Activated gamma-delta T cell treated with anti-CD3 and anti-CD28 coated beads, Interleukin-2, amount 50 U/mL, for 16 hours (primary cell): ENCODE measurements at regions not wholly inside any gene's neighbourhood (a gene's known extent, or its start where the extent isn't known, plus 50 kb on each side); places are given as distances from the start of the nearest gene placed in this dataset.

Source experiments
- DNase-seq: peaks from one replicate; pipeline ENCODE4 v3.0.0-alpha.2; 2020; ENCODE audit warnings: low read depth

DNA sequence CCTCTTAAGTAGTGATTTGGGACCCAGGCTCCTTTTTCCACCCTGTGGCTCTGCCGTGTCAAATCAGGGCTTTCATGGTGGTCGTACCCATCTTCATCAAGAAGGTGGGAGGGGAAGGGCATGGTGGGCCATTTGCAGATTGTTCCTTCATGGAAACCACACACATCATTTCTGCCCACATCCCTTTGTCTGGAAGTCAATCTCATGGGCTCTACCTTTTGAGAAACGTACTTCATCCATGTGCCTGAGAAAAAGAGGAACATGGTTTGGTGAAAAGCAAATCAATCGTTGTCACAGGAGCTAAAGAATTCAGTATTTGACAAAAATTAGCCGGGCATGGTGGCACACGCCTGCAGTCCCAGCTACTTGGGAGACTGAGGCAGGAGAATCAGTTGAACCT is 233.4 kb downstream of the FOXO1 start:
- no peak for DNase-seq

DNA sequence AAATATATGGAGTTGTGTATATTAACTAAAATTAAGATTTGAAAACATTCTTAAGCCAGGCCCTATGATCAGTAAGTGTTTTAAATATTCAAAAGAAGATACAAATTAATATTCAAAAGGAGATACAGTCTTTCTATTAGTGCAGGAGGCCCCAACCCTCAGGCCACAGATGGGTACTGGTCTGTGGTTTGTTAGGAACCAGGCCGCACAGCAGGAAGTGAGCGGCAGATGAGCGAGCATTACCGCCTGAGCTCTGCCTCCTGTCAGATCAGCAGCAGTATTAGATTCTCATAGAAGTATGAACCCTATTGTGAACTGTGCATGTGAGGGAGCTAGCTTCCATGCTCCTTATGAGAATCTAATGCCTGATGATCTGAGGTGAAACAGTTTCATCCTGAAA is 232.9 kb downstream of the FOXO1 start:
- DNase-seq, result no peak

DNA sequence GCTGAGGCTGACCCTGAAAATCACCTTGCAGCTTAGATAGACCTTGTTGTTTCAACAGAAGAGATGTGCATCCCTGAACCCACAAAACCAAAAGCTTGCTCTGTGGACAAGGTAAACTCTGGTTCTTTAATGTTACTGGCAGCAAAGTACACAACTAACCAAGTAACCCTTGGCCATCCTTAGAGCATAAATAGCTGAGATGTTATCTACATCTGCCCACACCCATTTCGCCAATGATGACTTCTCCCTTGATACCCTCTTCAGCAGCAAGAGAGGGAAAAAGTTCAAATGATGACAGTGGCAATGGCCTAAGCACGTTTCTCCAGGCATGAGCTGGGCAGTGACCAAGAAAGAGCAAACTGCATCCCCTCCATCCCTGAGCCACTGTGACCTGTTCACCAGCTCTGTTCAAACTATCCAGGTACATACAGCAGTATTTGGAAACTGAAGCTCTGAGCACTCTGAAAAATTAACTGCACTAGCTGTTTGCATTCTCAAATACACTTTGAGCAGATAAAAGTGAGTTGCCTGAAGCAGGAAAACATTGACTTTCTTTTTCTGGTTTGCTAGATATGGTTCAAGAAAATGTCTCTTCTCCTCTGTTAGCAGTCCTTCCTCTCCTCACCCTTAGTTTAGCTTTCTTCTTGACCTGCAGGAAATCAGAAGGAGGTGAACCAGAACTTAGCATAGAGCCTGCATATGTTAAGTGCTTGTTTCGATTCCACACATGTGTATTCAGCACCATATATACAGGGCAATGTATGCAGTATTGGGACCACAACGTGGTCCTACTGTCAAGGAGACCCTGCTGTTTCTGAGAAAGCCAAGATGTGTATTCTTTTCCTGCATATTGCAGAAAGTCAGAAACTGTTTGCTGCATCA is 231.7 kb downstream of the FOXO1 start:
- no peak for DNase-seq

DNA sequence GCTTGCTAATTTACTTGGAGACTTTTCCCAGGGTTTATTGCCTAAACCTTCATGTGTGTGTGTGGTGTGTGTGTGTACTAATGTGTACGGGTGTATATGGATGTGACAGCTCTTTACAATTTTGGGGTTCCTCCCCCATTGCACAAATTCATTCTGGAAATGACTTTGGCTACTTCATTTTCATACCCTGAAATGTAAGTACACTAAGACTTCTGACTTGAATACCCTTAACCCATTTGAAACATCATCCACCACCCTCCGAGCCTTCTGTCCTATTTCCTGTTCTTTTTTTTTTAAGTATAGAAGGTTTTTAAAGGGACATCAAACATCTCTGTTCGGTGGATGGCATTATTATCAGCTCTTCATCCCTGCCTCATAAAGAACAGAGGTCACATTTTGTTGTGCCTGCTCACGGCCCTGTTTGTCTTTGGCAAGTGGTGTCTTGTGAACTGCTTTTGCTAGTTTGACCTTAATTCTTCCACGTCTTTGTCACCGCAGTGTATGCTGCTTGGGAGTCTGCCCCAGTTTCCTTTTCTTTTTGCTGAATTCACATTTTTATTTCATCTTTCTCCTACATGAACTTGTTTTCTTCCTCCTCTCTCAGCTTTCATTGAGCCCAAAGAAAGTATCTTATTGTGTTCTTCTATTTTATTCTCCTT is 228.3 kb downstream of the FOXO1 start:
- DNase-seq, result no peak

DNA sequence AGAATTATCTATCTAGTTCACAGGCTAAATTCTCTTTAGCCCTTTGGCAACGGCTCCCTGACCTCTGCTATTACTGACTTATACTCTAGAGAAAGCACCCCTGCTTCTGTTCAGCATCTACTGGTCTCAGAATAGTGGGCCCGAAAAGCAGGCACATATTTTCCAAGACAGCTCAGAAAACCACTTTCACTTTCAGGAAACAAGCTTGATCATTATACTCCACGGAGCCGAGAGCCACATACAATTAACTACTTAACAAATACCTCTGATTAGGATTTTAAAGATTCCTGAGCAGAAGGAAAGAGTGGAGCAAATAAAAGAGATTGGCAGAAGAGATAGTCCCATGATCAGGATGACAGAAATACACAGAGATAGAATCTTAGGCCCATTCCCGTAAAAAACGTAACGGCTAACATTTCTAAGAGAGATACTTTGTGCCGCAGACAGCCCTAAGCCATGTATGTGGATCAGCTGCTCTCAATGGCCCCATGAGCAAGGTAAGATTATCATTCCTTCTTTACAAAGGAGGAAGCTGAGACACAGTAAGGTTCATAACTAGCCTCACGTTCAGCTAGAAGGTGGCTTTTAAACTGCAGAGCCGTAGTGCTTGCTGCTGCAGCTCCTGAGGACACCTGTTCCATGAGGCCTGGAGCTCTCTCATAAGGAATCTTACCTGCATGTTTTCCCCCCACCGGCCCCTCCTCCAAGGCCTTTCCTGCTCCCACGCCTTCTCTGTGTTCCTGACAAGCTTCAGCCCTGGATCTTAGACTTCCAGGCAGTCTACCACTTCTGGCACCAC is 227.2 kb downstream of the FOXO1 start:
- DNase-seq, result no peak

DNA sequence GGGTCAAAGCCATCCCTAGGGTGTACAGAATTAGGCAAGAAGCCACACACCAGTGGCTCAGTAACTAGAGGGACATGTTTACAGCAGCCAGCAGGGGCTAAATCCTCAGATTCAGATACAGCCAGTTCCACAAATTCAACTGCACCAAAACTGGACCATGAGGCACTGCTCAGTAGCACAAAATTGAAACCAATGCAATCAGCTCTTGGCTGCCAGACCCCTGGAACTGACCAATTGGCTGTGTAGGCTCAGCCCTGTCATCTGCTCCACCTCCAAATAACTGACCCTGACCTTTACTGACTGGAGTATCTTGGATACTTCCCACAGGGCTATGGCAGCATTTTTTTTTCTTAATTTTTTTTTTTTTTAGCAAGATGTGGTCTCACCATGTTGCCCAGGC is 226.5 kb downstream of the FOXO1 start:
- no peak for DNase-seq

DNA sequence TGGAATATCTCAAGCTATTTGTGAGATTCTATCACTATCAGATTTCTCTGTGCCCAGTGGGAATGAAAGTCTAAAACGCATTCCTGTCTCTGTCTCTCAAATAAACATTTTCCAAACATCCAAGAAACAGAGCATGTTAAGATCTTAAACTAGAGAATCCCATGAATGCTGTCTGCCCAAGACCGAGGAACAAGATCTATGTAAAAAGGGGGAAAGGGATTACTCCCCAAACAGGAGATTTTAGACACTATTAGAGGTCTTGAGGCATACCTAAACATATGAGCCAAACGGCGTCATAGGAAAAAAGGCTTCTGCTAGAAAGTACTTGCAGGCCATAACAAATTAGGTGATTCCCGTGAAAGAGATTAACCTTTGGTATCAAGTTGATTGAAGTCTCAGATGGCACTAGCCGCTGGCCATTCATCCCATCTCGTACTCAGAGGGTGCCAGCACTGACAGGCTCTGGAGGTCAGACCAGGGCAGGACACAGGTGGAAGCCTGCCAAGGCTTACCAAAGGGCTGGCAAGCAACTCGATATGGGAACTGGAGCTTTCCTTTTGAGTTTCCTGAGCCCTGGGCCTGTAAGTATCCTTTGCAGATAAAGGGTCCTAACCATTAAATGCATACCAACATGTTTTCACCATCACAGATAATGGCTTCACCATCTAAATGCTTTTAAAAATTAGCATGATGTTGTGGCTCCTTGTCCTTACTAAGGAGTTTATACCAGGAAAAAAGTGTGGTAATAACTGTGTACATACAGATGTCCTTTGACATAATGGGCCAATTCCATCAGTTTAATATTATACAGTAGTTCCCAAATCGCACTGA is 225.2 kb downstream of the FOXO1 start:
- no peak for DNase-seq

DNA sequence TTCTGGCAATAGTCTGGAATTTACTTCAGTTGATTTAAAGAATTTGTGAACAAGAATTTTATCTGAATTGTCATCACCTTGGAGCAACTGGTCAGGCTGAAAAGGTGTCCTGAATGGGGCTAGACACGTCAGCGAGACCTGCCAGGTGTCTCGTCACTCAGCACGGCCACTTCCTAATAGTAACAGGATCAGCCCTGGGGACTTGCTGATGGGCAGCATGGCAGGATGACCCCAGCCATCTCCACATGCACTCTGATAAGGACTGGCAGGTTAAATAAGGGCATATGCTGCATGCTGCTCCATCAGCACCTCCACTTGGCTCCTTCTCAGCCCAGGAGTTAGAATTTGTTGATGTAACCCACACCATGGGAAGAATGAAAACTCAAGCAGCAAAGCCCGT is 224.2 kb downstream of the FOXO1 start:
- no peak for DNase-seq

DNA sequence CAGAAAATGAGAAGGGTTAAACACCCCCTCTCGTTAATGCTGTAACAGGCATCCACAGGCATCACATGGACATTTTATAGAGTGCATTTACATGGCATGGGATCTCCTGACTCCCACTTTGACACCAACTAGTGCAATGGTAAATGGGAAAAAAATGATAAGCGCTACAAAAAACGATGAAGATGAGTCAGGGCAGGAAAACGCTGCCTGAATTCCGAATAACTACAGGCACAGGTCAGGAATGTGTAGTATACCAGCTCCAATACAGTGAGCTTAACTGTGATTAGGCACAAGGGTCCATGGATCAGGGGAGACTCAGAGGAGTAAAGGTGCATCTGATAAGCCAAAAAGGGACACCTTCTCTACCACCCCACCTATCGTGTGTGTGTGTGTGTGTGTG is 223.6 kb downstream of the FOXO1 start:
- DNase-seq, result no peak

DNA sequence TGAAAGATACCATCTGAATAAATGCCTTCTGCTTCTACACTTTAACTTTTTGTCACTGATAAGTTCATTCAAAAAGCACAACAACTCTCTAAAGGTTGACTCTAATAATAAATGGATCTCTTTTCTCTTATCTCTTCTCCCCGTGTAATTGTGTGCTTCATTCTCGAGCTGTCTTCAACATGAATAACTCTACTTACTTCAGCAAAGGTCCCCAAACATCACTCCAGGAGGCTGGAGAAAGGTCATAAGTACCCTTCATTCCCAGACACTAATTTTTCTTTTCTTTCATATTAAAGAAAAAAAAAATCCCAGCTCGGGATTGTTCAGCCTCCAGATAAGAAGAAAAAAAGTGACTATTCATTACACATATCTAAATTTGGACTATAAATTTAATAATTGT is 222.2 kb downstream of the FOXO1 start:
- no peak for DNase-seq

DNA sequence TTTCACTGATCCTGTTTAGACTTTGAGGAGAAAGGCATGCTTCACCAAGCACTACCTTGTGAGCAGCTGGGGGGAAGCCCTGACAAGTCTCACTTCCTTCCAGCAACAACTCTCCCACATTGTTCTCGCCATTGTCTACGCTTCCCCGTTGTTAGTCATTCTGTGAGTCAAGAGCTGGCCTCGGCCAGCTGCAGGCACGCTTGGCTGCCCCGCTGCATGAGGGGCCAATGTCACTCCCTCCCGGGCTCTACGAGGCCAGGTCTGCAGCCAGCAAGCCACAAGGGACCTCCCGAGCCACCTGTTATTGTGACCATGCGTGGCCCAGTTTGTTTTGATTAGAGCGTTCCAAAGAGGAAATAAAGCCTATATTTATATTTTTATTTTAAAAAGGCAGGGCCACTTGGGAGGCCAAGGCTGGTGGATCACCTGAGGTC is 220.9 kb downstream of the FOXO1 start:
- no peak for DNase-seq

DNA sequence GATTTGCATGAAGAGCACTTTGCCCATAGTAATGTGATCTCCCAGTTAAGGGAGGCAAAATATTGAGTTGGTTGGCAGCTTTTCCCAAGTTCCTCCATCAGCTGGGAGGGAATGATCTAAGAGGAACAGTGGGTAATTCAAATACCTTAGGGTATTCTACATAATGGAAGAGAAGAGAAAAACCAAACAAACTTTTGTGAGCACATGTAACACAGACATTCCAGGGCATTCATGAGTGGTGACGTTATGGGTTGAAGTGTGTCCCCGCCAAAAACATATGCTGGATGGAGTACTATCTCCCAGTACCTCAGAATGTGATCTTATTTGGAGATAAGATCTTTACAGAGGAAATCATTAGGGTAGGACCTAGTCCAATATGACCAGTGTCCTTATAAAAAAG is 220.1 kb downstream of the FOXO1 start:
- no peak for DNase-seq

DNA sequence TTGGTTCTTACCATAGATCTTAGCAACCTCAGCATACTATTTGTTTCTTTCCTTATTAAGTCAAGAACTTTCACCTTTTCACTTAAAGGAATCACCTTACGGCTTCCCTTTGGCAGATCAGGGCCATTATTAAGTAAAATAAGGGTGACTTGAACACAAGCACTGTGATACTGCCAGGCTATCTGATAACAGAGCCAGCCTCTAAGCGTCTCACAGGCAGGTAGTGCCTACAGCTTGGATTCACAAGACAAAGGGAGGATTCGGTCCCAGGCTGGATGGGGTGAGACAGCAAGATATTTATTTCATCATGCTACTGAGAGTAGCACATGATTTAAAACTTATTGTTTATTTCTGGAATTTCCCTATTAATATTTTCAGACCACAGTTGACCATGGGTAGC is 218.6 kb downstream of the FOXO1 start:
- no peak for DNase-seq

DNA sequence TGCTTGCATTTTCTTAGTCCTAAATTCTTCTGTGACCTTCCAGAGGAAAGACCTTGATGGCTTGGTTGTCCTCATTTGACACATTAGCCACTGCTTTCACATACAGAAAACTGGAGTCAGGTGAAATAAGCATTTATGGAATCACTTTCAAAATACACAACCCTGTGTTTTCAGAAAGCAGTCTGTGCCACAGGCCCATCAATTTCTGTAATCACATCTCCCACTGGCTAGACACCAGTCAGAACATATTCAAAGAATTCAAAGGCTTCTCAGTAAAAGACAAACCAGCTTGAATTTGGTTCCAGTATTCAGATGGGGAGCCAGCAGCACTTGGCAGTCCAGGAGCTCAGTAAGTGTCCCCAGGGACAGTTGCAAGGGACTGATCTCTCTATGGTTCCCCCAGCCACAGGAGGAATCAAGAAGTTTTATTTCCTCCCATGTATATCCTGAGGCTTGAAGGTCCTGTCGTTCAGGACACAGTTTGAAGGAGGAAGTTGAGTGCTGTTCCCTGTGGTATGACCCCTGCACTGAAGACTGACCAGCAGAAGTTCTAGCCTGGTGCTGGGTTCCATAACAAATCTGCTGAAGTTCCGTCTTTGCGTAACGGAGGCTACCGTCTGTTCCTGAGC is 214.3 kb downstream of the FOXO1 start:
- DNase-seq, result no peak

DNA sequence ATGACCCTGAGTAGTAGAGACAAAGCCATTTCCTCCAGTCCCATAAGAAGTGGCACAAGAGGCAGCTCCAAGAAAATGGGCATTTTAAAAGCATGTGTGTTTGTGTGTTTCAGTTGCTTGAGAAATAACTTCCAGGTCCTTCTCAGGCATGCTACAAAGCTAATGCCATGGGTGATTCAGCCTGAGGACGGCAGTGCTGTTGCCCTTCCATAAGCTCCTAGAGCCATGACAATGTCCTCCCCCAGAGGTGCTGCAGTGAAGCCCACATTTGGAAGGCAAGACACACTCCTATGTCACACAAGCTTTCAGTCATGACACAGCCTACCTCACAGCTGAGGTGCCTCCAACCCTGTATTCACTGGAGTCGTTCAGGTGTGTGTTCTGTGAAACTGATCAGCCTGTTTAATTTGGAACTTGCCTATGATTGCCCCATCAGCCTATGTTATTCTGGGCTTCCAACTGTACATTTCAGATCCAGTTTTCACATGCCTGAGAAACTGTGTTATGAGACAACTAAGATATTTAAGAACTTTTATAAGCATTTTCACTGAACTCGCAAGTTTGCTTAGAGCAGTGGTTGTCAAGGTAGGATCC is 213.6 kb downstream of the FOXO1 start:
- no peak for DNase-seq

DNA sequence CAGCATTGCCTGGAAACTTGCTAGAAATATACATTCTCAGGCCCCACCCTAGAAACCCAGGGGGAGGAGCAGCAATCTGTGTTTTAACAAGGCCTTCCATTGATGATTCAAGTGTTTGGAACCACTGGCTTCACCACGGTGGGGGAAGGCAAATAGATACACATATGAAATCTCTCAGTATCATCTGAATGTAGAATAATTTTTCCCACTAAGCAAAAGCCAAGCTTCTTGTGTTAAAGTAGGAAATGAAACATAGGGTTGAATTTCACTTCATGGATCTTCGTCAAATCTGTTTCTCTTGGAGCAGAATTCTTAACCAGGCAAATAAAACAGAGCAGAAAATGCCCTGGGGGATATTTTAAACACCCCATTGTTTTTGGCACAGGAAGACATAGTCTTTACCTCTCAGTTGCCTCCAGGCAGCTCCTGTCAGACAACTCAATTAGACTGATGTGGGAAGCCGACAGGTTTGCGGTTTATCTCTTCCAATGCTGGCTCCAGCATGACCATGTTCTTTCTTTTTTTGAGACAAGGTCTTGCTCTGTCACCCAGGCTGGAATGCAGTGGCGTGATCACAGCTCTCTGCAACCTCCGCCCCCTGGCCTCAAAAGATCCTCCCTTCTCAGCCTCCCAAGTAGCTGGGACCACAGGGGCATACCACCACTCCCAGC is 213.0 kb downstream of the FOXO1 start:
- no peak for DNase-seq

DNA sequence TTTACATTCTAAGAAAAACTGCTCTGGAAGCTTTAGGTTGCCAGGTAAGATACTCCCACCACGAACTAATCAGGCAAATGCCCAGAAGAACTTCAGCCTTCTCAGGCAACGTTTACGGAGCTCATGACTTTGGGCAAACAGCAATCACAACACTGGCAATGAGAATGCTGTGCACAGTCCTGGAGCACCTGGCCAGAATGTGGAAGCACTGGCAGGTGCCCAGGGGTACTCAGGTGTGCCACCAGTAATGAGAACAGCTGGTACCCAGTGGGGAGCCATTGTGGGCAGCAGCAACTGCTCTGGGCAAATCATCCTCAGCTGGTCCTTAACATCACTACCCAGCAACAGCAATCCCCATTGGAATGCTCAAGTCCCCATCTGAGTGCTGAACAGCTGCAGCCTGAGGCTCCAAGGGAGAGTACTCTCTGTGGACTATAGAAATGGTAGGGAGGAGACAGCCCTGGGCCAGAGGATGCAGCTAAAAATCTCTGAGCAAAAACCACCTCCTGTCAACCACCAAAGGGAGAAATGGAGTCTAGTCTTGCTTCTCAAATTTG is 210.0 kb downstream of the FOXO1 start:
- no peak for DNase-seq

DNA sequence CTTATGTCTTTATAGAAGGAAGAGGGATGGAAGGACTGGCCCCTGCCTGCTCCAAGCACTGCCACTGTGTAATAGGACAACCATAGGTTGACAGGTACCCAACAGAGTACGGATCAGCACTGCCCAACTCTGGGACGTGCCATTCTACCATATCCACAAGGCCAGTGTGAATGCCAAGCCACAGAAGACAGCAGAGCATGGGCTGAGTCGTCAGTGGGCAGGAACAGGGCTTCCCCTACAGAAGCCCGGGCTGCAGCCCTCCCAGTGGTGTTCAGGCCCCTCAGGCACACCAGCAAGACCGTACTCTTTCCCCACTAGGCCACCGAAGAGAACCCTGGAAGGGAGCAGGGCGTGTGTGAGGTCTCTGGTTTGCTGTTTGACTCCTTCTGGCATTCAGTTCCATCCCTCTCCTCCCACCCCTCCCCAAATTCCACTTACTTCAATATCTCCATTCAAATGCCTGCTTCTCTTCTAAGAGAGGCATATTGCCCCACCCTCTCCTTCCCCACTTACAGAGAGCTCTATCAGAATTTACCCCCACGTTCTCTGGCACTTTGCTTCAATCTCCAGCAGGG is 209.4 kb downstream of the FOXO1 start:
- DNase-seq, result no peak

DNA sequence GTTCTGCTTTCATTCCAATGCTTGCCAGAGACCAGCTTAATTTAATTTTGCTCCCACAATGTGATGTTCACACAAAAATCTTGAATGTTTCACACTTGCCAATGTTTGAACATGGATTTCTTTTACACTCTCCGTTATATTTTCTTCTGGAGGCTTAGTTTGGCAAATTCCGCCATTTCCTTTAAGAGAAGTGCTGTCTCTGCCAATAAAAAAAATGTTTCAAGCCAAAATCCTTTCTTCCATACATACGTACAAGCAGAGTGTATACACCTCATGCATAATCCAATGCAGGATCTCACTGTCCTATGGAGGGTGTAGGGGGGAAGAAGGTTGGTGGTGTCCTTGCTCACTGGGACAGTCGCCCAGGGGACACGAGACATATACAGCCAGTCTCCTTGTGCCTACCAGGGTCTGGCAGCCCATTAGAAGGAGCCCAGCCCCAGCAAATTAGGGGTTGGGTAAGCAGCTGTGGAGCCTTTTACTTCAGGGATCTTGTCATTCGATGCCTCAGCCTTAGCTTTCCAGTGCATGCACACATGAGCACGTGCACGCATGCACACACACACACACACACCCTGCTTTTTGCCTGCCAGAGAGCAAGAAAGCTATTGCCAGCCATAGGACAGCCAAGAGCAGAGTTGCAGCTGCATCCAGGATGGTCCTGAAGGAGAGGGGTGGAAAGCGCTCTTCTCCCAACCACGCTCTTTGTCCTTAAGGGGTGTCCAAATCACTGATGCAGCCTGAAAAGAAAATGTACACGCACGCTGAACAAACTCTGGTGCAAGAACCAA is 208.3 kb downstream of the FOXO1 start:
- no peak for DNase-seq
